Fibroblast of villous mesenchyme (primary cell): ENCODE measurements at regions not wholly inside any gene's neighbourhood (a gene's known extent, or its start where the extent isn't known, plus 50 kb on each side); places are given as distances from the start of the nearest gene placed in this dataset.
A peak's percentile ranks its signal among the peaks of the same experiment; 100 is the strongest.

ENCODE experiments used
- DNase-seq: peaks from one replicate; pipeline ENCODE4 v3.0.0-alpha.2; 2010; ENCODE audit warnings: low read depth
- H3K4me3 ChIP-seq: 2 replicates; pipeline ENCODE4 v1.5.1; 2011; ENCODE audit warnings: low read depth, mild to moderate bottlenecking, low read length
- CTCF ChIP-seq: IDR thresholded peaks from 2 replicates; pipeline ENCODE4 v1.5.1; 2012; ENCODE audit warnings: low read depth, mild to moderate bottlenecking, low read length; ENCODE audit not compliant: insufficient read depth

DNA sequence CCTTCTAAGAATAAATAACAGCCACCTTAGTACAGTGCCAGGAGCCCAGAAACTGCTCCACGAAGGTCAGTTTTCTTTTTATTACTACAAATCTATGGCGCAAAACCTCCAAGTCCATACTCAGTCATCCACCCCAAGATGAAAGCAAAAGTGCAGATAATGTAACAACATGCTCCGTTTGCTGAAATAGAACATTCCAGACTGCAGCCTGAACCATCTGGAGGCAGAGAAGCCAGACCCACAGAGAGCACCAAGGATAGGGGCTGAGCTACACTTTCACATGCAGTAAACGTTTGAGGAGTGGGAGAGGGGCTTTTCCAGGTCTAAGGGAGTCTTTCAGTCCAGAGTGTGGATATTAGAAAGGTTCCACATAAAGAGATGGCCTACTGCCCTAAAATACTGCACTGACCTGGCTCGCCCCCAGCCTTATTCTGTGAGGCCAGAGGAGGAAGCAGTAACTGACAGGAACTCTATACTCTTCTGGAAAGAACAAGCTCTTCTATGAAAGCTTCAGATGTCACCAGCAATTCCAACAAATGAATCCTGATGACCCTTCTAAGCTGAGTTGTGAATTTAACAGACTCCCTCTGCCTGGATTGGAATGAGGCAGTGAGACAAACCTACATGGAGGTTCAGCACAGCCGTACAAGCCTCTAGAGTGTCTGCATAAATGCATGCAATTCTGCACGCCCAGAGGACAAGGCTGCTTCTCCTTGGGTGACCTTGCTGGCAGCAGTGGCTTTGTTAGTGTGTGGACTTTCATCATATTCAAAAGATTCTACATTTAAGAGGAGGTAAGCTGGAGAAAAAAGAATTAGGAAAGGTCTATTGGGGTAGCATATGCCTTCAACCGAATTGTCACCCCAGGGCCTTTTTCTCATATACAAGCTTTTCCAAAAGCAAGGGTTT, 153.9 kb upstream of the EGLN3 start:
- H3K4me3 ChIP-seq = no peak overlapping the region
- peak; percentile 45 for DNase-seq
- TF ChIP-seq CTCF = no peak

GRCh38 chr14:34103176-34103575, 152.3 kb upstream of the EGLN3 start:
- DNase-seq = no peak
- no peak overlapping the region for H3K4me3 ChIP-seq
- TF ChIP-seq CTCF = no peak

DNA sequence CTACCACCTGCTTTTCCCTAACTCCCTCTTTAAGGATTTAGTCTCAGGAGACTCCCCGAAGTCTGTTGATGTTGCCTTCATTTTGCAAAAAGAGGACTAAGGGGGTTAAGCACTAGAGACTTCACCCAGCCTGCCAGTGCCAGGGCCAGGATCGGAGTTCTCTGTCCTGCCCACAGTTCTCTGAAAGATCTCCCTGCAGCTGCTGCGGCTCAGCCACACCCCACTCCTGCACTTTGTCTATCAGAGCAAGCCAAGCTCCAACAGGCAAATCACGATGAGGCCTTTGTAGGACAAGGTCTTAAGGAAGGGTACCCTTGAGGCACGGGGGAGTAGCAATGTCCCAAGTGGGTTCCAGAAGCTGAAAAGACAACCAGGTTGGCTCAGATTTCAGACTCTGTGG, 148.8 kb upstream of the EGLN3 start:
- no peak for DNase-seq
- no peak overlapping the region for H3K4me3 ChIP-seq
- no peak for TF ChIP-seq CTCF

GRCh38 chr14:34098985-34099349, 148.1 kb upstream of the EGLN3 start:
- no peak overlapping the region for H3K4me3 ChIP-seq
- DNase-seq = no peak
- no peak for TF ChIP-seq CTCF

GRCh38 chr14:34098045-34098984, 147.4 kb upstream of the EGLN3 start:
- DNase-seq = peak; percentile 72
- H3K4me3 ChIP-seq = no peak overlapping the region
- TF ChIP-seq CTCF = peak; percentile 75

DNA sequence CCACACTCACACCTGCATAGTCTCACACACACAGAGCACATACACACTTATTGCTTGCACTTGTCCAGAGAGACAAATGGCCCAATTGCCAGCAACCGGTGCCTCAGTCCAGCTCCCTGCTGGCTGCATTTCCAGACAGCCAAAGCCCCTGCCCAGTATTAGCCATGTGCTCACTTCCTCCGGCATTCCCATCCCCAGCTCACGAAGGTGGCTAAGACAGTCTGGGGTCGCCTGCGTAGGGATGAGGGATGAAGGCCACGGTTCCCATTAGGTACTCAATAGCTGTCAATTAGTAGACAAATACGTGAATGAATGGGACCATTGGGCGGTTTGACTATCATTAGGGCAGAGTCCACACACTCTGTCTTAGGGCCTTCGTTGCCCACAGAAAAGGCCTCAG, 146.8 kb upstream of the EGLN3 start:
- no peak for DNase-seq
- H3K4me3 ChIP-seq = no peak overlapping the region
- no peak for TF ChIP-seq CTCF
